Hematopoietic multipotent progenitor cell treated with erythropoietin and hydrocortisone succinate and interleukin-3 and kit ligand, for 6 days (in vitro differentiated cells): ENCODE measurements at regions not wholly inside any gene's neighbourhood (a gene's known extent, or its start where the extent isn't known, plus 50 kb on each side); places are given as distances from the start of the nearest gene placed in this dataset.
"Not testable (repeated sequence)": the region's sequence is repeated elsewhere in the genome, so short reads cannot be mapped to it uniquely, and the experiment has no call there.

ENCODE experiments used
- DNase-seq: peaks from one replicate; pipeline ENCODE4 v3.0.0-alpha.2; 2015

DNA sequence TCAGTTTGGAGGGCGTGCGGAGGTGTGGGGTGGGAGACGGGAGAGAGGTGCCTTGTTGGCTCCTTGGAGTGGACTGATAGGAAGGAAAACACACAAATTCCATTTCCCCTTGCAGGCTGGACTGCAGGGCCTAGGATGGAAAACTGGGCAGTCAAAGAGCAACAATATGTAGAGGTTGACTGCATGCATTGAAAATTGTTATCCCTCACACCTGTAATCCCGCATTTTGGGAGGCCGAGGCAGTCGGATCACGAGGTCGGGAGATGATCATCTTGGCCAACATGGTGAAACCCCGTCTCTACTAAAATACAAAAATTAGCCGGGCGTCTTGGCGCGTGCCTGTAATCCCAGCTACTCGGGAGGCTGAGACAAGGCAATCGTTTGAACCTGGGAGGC lies 128.2 kb downstream of the PPIAL4G start:
- DNase-seq, result no peak

DNA sequence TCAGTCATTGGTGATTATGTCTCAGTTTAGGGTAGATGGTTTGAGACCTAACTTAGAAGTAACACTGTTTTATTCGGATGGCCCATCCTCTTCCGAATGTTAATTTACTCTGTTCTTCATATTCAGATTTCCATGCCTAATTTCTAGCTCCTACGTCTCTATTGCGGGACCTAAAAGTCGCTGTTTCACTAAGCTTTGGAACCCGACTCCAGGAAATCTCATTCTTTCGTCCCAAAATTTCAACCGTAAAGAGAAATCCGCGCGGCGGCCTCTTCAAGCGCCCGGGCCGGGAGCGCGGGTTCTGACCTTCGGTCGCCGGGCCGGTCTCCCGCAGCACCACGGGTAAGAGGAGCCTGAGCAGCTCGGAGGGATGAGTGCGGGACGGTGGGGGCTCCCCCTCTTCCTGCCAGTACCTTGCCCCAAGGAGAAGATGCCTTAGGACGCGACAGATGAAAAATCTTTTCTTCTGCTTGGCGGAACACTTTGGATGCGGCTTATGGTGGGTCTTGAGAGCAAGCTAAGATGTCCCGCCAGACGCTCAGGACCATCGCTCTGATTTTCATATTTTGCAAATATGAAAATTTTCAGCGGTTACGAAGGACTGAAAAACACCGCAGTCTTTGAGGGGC lies 128.7 kb downstream of the PPIAL4G start:
- no peak for DNase-seq

GRCh38 chr1:148353461-148354283 lies 129.4 kb downstream of the PPIAL4G start:
- DNase-seq, result peak; percentile 50

DNA sequence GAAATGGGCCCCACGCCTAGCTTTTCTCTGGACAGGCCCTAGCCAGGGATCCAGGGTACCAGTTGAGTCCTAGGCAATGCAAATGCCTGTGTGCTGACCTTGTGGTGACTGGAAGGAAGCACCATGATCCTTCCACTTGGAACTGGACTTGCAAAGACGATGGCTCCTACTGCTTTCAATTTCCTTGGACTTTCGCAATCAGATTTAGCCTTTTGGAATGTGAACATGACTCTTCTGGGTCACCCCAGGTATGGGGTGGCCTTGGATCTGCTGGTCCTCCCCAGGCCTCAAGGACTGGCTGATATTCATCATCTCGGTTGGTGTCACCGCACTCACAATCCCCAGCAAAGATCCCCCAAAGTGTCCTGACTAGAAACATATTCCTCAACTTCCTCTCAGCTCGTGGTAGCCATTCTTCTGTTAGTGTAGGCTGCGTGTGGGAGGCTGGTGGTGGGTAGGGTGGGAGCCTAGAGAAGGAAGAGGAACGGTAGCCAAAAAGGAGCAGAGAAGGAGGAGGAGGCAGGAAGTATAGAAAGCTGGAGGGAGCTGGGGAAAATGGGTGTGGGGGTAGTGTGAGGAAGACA lies 130.5 kb downstream of the PPIAL4G start:
- DNase-seq, result no peak

GRCh38 chr1:148347781-148348180 lies 135.3 kb downstream of the PPIAL4G start:
- no peak for DNase-seq

GRCh38 chr1:148345659-148346151 lies 137.4 kb downstream of the PPIAL4G start:
- peak; percentile 54 for DNase-seq

DNA sequence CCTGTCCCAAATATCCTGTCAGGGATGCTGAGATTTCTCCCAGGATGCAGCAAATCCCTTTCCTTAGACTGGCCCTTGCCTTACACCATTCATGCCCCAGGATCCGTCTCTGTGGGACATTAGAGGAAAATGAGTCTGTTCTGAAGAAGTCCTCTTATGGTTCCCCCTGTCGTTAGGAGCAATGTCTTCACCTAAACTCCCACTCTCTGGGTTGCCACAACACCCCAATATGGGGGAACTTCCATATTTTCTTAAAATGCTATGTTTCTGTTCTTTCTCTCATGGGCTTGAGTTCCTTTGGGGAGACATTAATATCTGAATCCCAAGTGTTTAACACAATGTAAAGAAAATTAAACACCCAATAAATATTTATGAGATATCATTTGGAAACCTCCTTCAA lies 138.5 kb downstream of the PPIAL4G start:
- not testable (repeated sequence) for DNase-seq

DNA sequence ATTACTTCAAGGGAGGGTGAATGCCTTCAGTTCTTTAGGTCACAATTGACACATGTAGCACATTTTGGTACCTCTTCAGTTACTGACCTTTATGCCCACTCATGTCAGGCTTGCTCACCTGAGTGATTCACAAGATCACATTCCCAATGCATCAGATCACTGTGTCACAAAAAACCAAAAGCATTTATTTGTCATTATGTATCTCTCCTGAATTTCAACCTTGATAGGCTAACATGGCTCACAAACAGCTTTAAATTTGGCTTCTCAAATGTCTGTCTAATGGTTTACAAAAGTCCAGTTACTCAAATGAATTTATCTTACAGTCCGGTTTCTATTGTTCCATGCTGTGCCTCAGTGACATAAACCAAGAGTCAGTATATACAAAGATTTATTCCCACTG lies 141.4 kb downstream of the PPIAL4G start:
- not testable (repeated sequence) for DNase-seq

- DNase-seq, result peak; percentile 44
Measured at GRCh38 chr1:148336121-148336918, 146.8 kb downstream of the PPIAL4G start.

DNA sequence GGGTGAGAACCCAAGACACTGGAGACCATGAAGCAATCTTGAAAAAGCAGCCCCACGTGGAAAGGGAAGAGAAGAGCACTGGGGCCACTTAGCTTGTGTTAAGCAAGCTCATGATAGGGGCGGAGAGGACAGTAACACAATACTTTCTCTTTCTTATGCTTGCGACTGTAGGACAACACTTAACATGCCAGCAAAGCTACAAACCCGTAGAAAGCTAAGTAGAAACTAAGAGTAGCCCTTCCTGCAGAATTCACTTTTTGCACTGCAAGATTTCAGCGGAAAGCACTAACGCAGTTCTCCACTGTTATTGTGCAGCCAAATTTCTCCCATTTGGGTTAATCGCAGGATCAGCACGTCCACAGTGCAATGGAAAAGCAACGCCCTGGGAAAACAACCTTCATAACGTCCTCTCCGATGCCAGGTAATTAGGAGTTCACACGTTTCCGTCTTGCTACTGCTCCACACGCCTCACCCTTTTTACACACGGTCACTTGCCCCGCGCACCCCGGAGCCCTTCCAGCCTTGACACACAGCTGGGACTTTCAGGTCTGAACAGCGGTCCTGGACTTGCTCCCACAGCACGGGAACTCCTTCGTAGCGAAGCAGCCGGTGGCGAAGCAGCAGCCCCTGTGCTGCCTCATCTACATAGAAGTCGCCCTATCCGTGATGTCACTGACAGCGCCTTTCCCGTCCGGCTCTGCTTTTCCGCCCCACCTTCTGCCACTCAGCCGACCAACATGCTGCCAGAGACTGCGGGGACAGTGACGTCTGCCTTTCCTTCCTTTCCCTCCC lies 148.6 kb downstream of the PPIAL4G start:
- DNase-seq, result peak; percentile 98

GRCh38 chr1:148333875-148334338 lies 149.2 kb downstream of the PPIAL4G start:
- no peak for DNase-seq

- no peak for DNase-seq
Measured at GRCh38 chr1:148328884-148329283, 154.2 kb downstream of the PPIAL4G start.

DNA sequence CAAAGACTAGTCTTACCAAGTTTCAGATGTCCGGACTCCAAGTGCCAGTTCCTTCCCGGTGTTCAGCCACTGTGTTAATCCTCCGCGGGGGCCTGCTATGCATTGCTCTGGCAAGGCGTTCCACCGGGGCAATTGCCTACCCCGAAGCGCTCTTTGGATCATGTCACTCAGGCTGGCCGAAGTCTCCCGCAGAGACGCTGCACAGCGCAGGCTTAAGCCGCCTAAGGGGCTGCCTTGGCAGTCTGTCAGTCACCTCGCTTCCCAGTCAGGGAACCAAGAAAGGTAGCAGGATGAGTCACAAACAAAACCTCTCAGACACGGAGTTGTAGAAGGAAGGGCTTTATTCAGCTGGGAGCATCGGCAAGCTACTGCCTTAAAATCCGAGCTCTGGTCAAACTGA lies 158.1 kb downstream of the PPIAL4G start:
- DNase-seq, result not testable (repeated sequence)

- DNase-seq, result not testable (repeated sequence)
Measured at GRCh38 chr1:148324465-148324864, 158.6 kb downstream of the PPIAL4G start.

- not testable (repeated sequence) for DNase-seq
Measured at GRCh38 chr1:148320079-148320478, 163.0 kb downstream of the PPIAL4G start.

- no peak for DNase-seq
Measured at GRCh38 chr1:148318904-148319242, 164.2 kb downstream of the PPIAL4G start.

- peak; percentile 86 for DNase-seq
Measured at GRCh38 chr1:148318123-148318903, 164.8 kb downstream of the PPIAL4G start.

DNA sequence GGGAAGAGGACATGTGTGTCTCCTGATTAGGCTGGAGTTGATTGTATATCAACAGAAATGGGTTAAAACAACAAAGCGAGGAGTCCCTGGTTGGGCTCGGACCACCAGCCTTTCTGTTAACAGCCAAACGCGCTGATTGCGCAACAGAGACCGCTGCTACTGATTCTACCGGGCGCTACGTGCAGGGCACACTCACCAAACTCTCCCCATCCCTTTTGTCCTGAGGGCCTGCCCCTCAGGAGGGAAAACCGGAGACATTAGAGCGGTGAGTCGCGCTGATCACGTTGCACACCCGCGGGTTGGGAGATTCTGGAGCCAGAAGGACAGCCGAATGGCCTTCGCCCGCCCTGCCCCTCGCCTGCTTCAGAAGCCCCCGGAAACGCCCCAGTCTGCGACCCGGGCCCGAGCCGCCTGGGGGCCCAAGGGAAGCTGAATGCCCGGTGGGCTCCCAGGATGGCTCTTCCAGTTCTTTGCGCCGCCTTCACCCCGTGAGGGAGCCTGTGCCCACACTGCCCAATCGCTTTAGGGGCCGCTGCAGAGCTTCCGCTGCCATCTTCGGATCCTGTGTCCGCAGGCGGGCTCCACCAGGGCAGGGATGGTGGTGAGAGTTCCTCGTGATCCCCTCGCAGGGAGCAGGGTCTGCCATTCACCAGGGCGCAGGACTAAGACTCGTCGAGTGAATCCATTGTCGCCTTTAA lies 165.4 kb upstream of the NBPF11 start:
- DNase-seq, result no peak

DNA sequence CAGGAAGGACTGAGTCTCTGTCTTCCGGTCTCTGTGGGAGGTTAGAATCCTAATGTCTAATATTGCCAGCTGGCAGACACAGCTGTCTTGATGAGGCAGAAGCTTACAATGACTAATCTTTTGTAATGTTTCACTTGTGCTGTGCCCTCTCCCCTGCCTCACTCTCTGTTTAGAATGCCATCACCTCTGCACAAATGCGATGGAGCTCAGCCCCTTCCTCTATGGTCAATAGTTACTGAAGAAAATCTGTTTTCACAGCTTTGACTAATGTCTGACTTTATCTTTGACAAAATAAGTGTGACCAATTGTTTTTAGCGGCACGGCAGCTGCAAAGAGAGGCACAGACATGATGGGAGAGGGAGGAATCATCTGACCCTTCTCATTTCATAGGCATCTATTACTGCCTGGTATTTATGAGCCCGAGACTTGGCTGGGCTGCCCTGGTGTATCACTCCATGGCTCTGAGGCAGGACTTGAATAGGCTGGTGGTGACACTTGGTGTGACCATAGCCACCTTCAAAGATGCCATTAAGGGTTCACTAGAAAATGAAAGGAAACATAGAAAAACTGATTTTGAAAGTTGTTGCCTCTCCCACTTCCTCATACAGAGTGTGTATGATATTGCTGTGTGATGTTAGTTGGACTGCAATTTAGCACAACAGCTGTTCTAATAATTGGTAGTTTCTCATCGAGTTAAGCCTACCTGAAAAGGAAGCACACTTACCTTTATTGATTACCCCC lies 163.2 kb upstream of the NBPF11 start:
- DNase-seq, result no peak

- DNase-seq, result no peak
Measured at GRCh38 chr1:148310807-148311206, 158.7 kb upstream of the NBPF11 start.
